AG09309 (cell line): ENCODE measurements at regions not wholly inside any gene's neighbourhood (a gene's known extent, or its start where the extent isn't known, plus 50 kb on each side); places are given as distances from the start of the nearest gene placed in this dataset.
"Not testable (repeated sequence)": the region's sequence is repeated elsewhere in the genome, so short reads cannot be mapped to it uniquely, and the experiment has no call there.

ENCODE experiments used
- DNase-seq: peaks from one replicate; pipeline ENCODE4 v3.0.0-alpha.2; 2010; ENCODE audit warnings: low read depth
- H3K4me3 ChIP-seq: 2 replicates; pipeline ENCODE4 v1.5.1; 2011; ENCODE audit warnings: mild to moderate bottlenecking, low read depth, low read length, moderate library complexity; ENCODE audit not compliant: control insufficient read depth
- TF ChIP-seq, protein P1 (sequence below): IDR thresholded peaks from 2 replicates; pipeline ENCODE4 v1.5.1; 2011; ENCODE audit warnings: mild to moderate bottlenecking, low read depth, low read length, inconsistent platforms; ENCODE audit not compliant: insufficient read depth, control insufficient read depth; ENCODE audit errors: missing control alignments

DNA sequence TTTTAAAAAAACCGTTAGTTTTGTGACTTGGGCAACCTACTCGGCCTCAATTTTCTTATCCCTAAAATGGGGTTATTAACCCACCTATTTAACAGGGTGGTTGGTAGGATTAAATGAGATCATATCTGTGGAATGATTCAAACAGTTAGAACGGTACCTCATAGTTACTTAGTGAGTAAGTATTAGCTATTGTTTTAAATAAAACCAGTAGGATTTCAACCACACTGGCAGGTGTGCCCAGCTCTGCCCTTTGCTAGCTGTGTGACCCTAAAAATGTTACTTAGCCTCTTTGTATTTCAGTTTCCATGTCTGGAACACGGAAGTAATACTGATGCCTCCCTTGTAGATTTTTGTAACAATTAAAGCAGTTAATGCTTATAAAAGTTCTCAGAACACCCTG lies 225.8 kb upstream of the SPRY1 start:
- TF ChIP-seq, protein P1, sequence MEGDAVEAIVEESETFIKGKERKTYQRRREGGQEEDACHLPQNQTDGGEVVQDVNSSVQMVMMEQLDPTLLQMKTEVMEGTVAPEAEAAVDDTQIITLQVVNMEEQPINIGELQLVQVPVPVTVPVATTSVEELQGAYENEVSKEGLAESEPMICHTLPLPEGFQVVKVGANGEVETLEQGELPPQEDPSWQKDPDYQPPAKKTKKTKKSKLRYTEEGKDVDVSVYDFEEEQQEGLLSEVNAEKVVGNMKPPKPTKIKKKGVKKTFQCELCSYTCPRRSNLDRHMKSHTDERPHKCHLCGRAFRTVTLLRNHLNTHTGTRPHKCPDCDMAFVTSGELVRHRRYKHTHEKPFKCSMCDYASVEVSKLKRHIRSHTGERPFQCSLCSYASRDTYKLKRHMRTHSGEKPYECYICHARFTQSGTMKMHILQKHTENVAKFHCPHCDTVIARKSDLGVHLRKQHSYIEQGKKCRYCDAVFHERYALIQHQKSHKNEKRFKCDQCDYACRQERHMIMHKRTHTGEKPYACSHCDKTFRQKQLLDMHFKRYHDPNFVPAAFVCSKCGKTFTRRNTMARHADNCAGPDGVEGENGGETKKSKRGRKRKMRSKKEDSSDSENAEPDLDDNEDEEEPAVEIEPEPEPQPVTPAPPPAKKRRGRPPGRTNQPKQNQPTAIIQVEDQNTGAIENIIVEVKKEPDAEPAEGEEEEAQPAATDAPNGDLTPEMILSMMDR = no peak
- no peak for DNase-seq
- H3K4me3 ChIP-seq = no peak overlapping the region

DNA sequence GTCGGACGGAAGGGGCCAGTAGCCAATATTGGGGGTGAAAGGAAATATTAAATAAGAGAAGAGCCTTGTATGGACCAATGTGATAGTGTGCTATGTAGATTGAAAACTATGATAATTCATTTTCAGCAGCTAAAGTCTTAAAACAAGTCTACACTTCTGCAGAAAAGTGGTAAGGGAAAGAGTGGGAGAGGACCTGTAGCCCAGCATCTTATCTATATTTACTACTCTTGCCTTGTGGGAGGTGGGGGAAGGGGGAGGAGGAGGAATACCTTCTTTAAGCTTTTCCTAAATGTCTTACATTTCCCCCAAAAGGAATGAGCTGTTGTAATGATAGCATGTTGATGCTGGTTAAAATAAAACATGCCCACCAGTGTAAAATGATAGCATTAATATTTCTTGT lies 220.0 kb upstream of the SPRY1 start:
- TF ChIP-seq, protein P1 = no peak
- no peak overlapping the region for H3K4me3 ChIP-seq
- DNase-seq = no peak

DNA sequence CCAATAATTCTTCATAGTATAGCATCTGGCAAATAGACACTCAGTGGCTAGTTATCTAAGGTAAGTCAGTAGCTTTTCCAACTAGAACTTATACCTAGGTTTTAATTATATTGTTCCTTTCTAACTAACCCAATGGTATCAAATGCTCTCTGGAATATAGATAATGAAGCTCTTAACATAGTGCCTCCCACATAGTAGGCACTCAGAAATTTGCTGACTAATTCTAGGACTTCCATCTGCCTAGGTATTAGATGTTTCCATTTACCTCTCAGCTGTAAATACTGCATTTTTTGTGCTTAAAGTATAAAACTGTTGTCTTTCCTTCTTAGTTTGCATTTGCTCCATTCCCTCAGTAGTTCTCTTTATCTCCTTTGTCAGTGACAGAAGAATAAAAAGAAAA lies 214.3 kb upstream of the SPRY1 start:
- TF ChIP-seq, protein P1 = no peak
- no peak overlapping the region for H3K4me3 ChIP-seq
- no peak for DNase-seq

DNA sequence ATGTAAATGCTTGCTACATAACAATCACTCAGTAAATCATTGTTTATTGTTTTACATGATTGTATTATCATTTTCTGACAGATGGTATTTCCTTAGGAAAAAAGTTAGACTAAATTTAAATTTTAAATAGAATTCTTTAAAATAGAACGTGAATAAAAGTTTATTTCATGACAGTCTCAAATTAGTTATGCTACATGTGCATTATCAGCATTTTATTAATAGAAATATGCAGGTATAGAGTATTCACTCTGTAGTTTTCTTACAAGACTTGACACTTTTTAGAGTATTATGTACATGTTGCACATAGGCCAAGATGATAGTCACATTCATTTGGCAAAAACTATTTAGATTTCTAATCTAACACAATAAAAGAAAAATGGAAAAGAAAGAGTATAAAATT lies 213.3 kb upstream of the SPRY1 start:
- TF ChIP-seq, protein P1 = no peak
- DNase-seq = no peak
- no peak overlapping the region for H3K4me3 ChIP-seq

DNA sequence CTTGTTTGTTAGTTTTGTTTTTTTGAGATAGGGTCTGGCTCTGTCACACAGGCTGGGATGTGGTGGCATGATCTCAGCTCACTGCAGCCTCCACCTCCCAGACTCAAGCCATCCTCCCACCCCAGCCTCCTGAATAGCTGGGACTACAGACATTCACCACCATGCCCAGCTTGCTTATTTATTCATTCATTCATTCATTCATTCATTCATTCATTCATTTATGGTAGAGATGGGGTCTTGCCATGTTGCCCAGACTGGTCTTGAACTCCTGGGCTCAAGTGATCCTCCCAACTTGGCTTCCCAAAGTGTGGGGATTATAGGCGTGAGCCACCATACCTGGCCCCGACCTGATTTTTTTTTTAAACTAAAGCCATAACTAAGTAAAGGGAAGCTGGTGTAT lies 212.8 kb upstream of the SPRY1 start:
- not testable (repeated sequence) for H3K4me3 ChIP-seq, DNase-seq

DNA sequence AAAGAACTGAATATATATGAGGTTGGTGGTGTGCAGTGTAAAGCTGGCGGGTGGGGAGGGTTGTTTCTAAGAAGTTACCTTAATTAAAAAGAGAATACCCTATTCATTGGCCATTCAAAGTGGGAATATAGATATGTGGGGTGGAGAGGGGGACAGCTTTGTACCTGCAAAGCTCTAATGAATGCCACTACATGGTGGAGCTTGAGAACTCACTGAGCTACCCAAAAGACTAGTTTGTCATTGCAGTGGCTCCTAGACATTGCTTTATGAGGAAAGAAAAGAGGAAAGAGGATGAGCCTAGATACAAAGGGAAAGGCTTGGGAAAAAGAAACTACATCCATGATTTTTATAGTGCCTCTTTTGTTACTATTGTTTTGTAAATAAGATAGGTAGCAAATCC lies 209.9 kb upstream of the SPRY1 start:
- H3K4me3 ChIP-seq = no peak overlapping the region
- TF ChIP-seq, protein P1 = no peak
- no peak for DNase-seq

DNA sequence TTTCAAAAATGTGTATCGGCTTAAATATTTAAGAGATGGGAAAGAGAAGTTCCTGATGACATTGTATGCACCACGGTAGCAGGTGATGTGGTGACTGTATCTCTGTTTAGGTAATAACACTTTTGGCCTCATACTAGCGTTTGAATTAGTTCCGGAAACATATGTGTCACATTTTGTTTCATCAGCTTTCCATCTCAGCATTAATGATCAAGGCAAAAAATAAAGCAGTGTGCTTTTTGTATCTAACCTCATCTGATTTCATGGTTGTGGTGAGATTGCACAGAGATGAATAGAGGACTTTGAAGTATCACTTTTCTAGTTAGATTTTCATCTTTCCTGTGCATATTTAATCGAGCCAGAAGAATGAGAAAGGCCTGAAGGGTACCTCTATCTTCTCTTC lies 206.4 kb upstream of the SPRY1 start:
- H3K4me3 ChIP-seq = no peak overlapping the region
- TF ChIP-seq, protein P1 = no peak
- no peak for DNase-seq
